Lower leg skin (tissue), 4 donors: ENCODE measurements at regions not wholly inside any gene's neighbourhood (a gene's known extent, or its start where the extent isn't known, plus 50 kb on each side); places are given as distances from the start of the nearest gene placed in this dataset.

Experiments used
- DNase-seq, 2 donors: peaks; one replicate each; pipeline ENCODE4 v3.0.0-alpha.2; 2019; ENCODE audit warnings: low spot score in 2 of 2
- H3K4me3 ChIP-seq: fragments of 200-600 bp; sonication (generic); 2 replicates; pipeline ENCODE4 v1.5.1; 2017; ENCODE audit warnings: mild to moderate bottlenecking, low read depth; ENCODE audit not compliant: poor library complexity, severe bottlenecking
- POLR2A ChIP-seq, 2 donors: fragments of 450-650 bp; IDR thresholded peaks; one replicate each; pipeline ENCODE4 v1.6.1; 2016 to 2017; ENCODE audit warnings: antibody characterized with exemption in 2 of 2, mild to moderate bottlenecking in 1 of 2, moderate library complexity in 1 of 2
- WGBS, 2 donors: methylation state at CpG; one replicate each; pipeline ENCODE4 v1.1.5; 2018; 5-methylcytosine and 5-hydroxymethylcytosine counted together
- intact Hi-C: fragments of 100-400 bp; cut with DNase I; formaldehyde crosslinking; loops from one replicate; pipeline ENCODE4 v1.15.0; 2023; ENCODE audit warnings: low total_unique reads
- TF ChIP-seq, protein P1 (sequence below), 3 donors: fragments of 450-650 bp; IDR thresholded peaks; one replicate each; pipeline ENCODE4 v1.5.1; 2016; ENCODE audit warnings: antibody characterized with exemption in 3 of 3, mild to moderate bottlenecking in 3 of 3, moderate library complexity in 2 of 3

DNA sequence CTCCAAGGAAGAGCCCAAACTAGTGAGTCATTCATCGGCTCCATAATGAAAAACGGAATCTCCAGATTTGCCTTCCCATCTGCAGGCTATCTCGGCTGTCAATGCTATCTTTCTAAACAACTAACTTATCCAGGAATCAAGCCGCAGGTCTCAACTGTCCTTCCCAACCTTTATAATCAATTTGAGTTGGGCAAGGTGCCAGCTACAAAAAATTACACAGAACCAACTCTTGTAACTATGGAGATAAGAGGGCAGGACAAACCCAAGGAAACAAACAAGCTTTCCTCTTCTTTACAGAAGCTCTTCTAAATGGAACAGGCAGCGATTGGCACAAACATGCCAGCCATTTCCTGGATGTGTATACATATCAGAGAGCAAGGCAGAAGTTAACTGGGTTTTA is 61.2 kb upstream of the RAI2 start:
- no peak for DNase-seq
- no peak for TF ChIP-seq POLR2A (IDR thresholded peaks at IDR 0.05)
- TF ChIP-seq, protein P1, sequence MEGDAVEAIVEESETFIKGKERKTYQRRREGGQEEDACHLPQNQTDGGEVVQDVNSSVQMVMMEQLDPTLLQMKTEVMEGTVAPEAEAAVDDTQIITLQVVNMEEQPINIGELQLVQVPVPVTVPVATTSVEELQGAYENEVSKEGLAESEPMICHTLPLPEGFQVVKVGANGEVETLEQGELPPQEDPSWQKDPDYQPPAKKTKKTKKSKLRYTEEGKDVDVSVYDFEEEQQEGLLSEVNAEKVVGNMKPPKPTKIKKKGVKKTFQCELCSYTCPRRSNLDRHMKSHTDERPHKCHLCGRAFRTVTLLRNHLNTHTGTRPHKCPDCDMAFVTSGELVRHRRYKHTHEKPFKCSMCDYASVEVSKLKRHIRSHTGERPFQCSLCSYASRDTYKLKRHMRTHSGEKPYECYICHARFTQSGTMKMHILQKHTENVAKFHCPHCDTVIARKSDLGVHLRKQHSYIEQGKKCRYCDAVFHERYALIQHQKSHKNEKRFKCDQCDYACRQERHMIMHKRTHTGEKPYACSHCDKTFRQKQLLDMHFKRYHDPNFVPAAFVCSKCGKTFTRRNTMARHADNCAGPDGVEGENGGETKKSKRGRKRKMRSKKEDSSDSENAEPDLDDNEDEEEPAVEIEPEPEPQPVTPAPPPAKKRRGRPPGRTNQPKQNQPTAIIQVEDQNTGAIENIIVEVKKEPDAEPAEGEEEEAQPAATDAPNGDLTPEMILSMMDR (IDR thresholded peaks at IDR 0.05), result no peak
- 39 to 50% methylated on average over 5 of the region's 5 CpGs for WGBS, 2 donors
- H3K4me3 ChIP-seq, result no peak overlapping the region
- intact Hi-C loops, result no loop called here

DNA sequence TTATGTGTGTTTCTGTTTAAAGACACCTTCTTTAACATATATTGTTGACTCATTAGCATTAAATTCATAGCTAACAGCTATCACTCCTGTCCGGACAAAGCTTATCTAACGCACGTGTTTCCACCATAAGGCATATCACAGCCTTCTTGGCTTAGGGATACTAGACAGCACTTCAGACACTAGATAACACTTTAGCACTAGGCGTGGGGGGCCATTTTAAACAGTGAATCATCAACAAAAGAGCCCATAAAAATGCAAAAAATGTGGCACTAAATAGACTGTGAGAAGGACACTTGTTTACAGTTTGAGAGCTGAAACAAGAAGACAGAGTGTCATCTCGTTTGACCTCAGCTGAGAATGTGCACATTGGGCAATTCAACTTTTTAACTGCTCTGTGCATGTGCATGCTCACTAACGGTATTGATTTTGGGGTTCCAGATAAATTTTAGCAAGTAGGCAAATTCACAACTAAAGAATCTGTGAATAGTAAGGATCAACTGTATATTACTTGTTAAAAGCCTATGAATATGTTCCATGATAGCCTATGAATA is 58.9 kb upstream of the RAI2 start:
- no peak for DNase-seq
- no peak for TF ChIP-seq POLR2A (IDR thresholded peaks at IDR 0.05)
- TF ChIP-seq, protein P1 (IDR thresholded peaks at IDR 0.05), result no peak
- no peak overlapping the region for H3K4me3 ChIP-seq
- WGBS, 2 donors, result 61 to 63% methylated on average over 6 of the region's 6 CpGs
- intact Hi-C loops, result no loop called here

DNA sequence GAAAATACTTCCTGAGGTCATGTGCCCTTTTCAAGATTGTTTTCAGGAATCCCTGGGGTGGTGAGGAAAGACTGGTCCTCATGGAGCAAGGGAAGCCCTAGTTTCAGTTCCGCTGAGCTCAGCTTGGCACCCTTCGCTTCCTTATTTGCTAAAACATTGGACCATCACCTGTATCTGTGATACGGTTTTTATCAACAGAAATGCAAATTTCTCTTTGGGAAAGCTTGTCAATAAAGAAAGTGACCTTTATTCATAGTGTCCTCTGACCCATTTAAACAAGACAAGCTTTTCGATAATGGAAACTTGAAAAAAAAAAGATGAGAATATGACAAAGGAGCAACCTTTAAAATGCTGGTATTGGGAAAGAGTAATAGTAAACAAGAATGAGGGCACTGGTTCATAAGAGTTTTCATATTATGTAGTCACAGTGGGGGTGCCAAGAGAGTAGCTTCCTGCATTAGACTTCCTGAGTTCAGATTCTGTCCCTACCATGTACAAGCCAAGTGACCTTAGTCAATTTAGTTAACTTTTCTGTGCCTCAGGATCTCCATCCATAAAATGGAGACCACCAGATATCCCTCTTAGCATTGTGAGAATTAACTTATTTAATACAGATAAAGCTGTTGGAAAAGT is 57.0 kb upstream of the RAI2 start:
- TF ChIP-seq, protein P1 (IDR thresholded peaks at IDR 0.05), result no peak
- no peak for TF ChIP-seq POLR2A (IDR thresholded peaks at IDR 0.05)
- intact Hi-C loops, result no loop called here
- 73 to 87% methylated on average over 4 of the region's 4 CpGs for WGBS, 2 donors
- no peak overlapping the region for H3K4me3 ChIP-seq
- DNase-seq, result no peak

DNA sequence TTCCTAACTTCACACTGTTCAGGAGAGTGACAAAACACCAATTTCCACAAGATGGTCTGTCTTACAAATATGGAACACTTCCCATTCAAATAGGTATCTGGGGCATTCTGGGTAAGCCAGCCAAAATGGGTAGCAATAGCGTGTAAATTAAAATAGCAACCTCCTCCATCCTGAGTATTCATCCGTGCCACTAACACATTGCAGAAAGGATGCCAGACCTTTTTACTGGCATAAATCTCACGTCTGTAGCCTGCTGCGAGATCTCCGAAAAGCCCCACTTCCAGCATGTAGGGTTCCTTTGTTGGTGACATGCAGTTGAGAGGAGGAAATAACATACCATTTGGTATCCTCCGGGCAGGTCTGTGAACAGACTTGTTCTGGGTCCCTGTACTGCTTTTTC is 52.7 kb upstream of the RAI2 start:
- intact Hi-C loops, result no loop called here
- no peak overlapping the region for H3K4me3 ChIP-seq
- 37 to 63% methylated on average over 6 of the region's 6 CpGs for WGBS, 2 donors
- TF ChIP-seq POLR2A (IDR thresholded peaks at IDR 0.05), result no peak
- TF ChIP-seq, protein P1 (IDR thresholded peaks at IDR 0.05), result no peak
- DNase-seq, result no peak
